NCI-H774 (cell line): ENCODE measurements at regions not wholly inside any gene's neighbourhood (a gene's known extent, or its start where the extent isn't known, plus 50 kb on each side); places are given as distances from the start of the nearest gene placed in this dataset.
"Not testable (repeated sequence)": the region's sequence is repeated elsewhere in the genome, so short reads cannot be mapped to it uniquely, and the experiment has no call there.

ENCODE experiments used
- DNase-seq: peaks from one replicate; lab custom pipeline; 2025; lab: John Stamatoyannopoulos, UW

DNA sequence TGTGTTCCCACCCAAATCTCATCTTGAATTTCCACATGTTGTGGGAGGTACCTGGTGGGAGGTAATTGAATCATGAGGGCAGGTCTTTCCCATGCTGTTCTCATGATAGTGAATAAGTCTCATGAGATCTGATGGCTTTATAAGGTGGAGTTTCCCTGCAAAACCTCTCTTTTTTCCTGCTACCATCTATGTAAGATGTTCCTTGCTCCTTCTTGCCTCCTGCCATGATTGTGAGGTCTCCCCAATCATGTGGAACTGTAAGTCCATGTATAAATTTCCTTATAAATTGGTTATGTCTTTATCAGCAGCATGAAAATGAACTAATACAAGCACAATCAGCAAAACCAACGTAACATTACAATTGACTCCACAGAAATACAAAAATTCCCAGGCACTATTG lies 814.8 kb upstream of the CITED2 start:
- not testable (repeated sequence) for DNase-seq

DNA sequence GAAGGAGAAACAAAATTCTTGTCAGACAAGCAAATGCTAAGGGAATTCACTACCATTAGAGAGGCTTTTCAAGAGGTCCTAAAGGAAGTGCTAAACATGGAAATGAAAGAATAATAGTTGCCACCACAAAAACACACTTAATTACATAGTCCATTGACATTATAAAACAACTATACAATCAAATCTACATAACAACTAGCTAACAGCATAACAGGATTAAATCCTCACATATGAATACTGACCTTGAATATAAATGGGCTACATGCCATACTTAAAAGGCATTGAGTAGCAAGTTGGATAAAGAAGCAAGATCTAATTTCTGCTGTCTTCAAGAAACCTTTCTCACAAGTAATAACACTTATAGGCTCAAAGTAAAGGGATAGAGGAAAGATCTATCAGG lies 811.5 kb upstream of the CITED2 start:
- DNase-seq, result no peak

DNA sequence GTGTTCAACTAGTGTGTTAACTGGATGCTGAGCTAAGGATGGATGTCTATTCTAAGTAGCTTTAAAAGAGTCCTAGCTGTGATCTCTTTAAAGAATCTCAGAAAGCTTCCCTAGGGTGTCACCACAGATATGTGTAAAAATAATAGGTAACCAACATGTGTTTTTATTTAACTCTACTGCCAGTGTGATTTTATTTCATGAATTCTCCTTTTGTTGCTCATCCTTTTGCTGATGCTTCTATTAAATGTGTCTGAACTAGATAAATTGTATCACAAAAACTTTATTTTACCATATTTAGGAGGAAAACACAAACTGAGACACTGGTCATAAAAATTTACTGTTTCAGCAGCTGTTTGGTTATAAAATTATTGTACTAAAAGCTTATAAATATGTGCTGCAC lies 809.4 kb upstream of the CITED2 start:
- DNase-seq, result no peak

DNA sequence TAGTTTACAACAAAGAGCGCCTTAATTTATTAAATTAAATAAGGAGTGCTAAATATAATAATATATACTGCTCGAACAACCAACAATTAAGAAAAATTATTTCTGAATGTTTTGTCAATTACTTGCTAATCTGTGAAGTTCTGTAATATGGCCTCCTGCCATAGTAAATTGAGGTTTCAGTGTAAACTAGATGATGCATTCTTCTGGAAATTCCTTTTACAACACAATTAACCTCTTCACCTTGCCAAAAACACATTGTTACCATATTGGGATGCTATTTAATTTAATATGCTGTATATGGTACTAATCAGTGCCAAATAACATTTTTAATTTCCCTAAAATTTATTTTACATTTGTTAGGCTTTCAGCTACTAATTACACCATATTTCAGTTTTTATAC lies 808.4 kb upstream of the CITED2 start:
- no peak for DNase-seq

DNA sequence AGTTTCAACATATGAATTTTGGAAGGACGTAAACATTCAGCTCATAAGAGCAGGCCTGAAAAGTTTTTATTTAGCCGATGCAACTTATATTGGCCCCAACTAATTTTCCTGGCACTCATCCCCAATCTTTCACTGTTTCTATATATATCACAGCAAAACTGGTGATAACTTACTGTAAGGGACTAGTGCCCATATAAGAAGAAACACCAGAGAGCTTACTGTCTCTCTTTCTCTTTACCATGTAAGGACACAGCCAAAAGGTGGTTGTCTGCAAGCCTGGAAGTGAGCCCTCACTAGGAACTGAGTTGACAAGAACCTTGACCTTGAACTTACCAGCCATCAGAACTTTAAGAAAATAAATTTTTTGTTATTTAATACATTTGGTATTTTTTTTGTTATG lies 807.4 kb upstream of the CITED2 start:
- no peak for DNase-seq

DNA sequence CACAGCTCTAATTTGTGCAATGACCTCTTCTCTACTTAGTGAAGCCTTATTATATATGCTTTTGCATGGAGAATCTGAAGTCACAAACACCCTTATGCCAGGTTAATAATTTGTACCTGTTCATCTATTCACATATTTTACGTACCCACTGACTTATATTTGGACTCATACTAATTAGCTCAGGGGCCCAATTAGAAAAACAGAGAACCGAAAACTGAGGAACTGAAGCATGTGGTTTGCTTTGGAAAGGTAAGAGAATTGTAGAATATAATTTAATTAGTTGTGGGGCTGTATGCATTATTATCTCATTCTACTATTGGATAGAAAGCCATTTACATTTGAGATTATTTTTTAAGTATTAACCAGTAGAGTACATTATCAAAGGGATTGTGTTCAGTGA lies 805.9 kb upstream of the CITED2 start:
- DNase-seq, result no peak

DNA sequence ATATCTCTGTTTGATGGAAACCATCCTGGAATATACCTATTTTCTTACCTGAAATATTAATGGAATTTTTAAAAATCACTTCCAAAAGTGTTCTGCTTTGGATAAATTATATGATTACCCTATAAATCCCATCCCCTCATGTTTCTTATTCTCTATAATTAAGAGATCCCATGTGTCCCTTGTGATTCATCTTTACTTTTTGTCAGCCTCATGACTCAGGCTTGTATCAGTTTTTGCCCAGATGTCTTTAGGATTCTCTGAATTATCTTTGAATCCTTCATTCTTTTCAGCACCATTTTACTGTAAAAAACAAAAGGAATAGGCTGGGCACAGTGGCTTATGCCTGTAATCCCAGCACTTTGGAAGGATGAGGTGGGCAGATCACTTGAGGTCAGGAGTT lies 804.5 kb upstream of the CITED2 start:
- no peak for DNase-seq

DNA sequence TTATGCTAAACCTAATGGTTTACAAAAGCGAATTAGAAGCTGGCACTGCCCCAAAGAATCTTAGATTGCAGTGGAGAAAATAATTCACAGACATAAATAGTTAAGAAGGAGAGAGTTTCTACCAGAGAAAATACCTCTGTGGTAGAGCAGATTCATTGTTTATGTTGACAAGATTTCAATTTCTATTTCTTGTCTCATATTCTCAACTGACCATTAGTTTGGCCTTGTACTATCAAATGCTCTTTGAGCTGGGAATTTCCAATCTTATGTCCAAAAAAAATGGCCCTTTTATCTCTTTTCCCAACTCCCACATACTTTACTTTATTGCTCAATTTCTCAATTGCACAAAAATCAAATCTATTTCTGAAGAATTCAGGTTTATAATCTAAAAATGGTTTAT lies 804.1 kb upstream of the CITED2 start:
- no peak for DNase-seq

DNA sequence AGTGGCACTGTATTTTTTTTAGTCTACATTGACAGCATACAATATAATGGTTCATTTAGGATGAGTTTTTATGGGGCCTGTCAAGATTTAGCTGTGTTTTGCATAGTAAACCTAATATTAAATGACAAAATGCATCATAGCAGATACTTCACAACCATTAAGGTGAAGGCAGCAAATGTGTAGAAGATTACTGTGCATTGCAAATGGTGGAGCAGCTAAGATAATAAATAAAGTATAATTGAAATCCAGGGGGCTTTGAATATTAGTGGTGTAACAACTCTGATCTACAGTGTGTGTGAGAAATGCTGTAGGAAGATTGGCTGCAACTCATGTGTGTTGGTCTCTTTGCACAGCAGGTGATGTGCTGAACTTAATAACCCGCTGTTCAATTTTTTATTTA lies 801.9 kb upstream of the CITED2 start:
- DNase-seq, result no peak

DNA sequence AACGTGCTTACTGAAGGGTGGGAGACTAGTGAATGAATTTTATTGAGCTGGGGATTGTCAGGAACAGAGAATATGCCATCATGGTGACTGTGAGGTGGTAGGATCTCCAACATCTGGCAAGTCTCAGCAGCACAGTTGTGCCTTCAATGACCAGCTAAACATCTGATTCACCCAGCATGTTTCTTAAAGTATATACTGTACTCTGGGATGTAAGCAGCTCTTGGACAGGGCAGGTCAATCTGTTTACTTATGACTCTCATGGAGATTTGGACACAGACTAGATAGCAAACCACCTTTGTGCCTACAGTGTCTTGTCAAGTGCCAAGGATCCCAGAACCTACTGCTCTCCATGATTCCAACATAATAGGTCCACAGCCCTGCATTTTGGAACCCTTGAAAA lies 801.0 kb upstream of the CITED2 start:
- no peak for DNase-seq

DNA sequence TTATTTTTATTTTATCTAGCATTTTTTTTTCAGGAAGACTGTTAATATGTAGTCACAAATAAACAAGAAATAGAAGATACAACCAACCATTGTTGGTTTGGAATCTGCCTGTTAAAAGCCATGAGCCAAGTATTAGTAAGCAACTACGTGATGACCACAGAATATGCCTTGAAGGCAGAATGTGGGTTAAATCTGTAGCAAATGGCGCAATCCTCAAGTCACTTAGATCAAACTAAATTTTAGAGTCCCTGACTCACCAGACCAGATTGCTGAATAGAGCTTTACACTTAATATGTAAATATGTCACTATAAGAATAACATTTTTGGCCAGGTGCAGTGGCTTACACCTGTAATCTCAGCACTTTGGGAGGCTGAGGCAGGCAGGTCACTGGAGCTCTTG lies 800.1 kb upstream of the CITED2 start:
- no peak for DNase-seq

DNA sequence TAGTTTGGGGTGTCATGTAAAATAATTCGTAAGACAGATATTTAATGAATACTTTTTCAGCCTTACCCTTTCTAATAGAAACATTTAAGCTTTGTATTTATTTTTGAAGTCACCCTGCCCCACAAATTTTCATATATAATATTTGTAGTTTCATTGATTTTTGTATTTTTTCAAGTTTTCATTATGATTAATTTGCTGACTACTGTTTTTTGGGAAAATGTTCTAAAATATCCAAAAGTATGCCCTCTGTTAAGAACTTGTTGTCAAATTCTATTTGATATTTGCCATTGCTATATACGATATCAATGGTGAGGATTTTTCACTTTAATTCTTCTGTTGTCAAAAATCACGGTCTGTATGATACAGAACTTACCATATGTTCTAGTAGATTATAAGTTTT lies 793.9 kb upstream of the CITED2 start:
- no peak for DNase-seq

DNA sequence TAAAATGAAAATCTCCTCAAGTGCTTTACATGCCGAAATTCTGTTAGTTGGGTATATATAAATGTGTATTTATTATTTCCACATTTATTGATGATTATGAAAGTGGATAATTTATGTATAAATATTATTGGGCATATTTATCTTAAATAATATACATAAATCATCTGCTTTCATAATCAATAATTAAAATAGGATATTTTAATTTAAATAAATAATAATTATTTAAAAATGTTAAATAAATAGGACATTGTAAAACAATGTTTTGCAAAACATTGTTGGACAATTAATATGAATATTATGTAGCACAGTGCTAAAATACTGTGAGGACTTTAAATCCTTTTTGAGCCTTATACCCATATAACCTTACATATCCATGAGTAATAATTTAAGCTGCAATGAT lies 786.5 kb upstream of the CITED2 start:
- no peak for DNase-seq

DNA sequence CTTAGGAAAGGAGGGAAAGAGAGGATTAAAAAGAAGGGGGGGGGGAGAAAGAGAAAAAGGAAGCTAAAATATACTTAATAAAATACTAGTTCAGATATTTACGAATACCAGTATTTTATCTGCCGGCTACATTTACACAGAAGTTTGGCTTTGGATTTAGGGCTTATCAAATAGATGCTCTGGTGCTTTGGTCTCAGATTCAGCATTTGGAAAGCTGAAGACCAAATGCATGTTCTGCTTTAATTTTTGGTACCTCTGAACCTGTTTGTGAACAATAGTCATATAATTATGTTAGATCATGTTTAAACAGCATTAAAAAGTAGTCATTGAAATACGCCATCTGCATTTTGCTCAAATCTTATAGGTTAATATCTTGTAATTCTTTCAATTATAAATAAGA lies 786.0 kb upstream of the CITED2 start:
- no peak for DNase-seq

DNA sequence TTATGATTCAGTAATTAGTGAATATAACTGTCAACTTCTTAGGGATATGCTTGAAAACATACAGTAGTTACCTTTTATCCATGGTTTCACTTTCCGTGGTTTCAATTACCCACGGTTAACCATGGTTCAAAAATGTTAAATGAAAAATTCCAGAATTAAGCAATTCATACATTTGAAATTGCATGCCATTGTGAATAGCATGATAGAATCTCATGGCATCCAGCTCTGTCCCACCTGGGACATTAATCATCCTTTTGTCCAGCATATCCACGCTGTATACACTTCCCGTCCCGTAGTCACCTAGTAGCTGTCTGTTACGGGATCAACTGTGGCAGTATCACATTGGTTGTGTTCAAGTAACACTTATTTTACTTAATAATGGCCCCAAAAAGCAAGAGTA lies 781.7 kb upstream of the CITED2 start:
- no peak for DNase-seq

DNA sequence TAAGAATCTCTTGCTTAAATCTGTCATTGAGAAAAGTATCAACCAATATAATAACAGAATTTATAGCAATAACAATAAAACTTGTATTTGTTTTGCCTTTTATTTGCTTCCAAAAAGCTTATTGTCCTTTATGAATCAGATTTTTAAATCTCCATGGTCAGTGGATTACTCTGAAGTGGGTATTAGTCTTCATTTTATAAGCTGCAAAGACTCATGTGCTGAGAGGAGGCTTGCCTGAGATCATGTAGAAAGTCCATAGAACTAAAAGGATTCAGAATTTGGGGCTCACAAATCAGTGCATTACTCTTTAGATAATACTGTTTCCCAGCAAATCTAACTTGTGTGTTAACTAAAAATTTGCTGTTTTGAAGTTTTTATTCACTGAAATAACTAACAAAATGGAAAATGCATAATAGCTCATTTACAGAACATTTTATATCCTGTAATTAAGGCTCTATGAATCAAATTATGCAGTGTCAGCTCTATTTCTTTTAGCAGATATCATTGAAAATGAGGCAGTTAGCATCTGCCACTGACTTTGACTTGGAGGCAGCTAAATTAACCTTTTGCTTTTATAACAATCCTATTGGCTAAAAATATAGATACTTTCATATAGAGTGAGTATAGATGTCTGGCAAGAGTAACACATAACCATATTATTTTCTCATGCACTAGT lies 781.1 kb upstream of the CITED2 start:
- DNase-seq, result no peak

DNA sequence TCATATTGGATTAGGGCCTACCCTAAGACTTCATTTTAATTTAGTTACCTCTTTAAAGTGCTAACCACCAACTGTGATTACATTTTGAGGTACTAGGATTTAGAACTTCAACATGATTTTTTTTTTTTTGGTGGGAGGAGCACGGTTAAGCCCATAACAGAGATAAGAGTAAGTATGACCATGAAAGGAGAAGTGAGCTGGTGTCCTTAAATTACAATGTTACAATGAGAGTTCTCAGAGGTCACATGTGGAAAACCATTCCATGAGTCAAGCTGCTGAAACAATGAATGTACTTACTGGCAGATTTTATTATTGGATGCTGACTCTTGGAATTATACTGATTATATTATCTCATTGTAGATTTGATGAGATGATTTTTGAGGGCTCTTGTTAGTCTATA lies 779.3 kb upstream of the CITED2 start:
- DNase-seq, result no peak

DNA sequence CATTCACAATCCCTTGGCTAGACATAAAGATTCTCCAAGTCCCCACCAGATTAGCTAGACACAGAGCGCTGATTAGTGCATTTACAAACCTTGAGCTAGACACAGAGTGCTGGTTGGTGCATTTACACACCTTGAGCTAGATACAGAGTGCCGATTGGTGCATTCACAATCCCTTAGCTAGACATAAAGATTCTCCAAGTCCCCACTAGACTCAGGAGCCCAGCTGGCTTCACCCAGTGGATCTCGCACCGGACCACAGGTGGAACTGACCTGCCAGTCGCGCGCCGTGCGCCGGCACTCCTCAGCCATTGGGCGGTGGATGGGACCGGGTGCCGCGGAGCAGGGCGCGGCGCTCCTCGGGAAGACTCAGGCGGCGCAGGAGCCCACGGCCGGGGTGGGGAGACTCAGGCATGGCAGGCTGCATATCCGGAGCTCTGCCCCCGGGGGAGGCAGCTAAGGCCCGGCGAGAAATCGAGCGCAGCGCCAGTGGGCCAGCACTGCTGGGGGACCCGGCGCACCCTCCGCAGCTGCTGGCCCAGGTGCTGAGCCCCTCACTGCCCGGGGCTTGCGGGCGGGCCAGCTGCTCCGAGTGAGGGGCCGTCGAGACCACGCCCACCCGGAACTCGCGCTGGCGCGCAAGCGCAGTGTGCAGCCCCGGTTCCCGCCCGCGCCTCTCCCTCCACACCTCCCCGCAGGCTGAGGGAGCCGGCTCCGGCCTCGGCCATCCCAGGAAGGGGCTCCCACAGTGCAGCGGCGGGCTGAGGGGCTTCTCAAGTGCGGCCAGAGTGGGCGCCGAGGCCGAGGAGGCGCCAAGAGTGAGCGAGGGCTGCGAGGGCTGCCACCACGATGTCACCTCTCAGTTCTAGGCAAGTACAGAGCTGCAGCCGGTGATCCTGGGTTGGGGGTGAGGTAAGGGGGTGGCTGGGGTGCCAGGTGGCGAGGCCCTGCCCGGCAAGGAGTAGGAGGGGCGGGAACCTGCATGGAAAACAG lies 773.7 kb upstream of the CITED2 start:
- not testable (repeated sequence) for DNase-seq

DNA sequence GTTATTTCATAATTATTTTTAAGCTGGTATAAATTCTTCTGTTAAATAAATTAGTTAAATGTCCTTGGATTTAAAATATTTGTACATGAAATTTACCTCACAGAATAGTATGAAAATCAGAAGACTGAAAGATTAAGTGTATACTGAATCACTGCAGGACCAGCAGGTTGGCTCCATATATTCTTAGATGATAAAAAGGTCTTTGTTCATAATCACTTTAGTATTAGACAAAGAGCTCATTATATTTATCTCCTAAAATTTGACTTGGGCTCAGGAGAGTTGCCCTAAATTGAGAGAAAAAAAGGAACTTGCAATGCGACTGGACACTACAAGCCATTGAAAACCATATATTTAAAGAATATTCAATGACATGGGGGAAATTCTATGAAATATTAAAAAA lies 766.4 kb upstream of the CITED2 start:
- DNase-seq, result no peak

DNA sequence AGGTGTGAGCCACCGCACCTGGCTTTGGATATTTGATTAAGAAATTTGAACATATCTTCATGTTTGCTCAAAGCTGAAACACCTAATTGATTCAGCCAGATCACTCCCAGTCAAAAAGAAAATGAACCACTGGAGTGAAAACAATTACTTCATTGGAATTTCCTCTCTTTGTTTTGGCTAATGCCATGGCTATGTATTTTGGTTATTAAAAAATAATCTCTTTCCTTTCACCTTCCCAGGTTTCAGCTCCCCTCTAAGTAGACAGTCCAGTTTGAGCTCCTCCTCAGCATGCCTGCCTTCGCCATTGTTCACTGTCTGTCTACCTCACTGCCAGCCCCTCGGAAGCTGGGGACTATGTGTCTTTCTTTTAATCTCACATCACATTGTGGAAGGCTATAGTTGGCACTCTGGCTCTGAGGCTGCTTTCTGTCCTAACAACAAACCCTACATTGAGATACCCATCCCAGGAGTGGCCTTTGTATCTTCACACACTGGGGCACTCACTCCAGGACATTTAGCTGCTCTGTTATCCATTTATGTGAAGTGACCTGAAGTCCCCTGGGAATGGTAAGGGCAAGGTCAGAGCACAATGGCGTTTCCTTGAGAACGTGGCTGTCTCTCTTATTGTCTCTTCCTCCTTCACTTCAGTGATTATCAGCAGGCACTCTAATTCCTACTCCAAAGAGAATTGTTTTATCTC lies 764.0 kb upstream of the CITED2 start:
- no peak for DNase-seq

DNA sequence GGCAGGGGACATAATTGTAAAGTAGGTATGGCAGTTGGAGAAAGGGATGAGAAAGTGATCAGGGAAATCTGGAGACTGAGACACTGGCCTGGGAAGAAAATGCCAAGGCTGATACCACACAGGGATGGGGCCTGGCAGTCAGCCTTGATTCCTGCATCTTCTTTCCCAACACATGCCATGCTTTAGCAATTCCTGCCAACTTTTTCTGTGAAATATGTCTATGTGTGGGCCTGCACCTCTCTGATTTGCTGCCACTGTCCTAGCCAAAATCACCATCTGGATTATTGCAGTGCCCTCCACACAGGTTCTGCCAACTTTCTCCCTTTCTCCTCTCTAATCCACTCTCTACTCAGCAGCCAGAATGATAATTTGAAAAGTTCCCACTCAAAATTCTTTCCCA lies 759.8 kb upstream of the CITED2 start:
- no peak for DNase-seq

DNA sequence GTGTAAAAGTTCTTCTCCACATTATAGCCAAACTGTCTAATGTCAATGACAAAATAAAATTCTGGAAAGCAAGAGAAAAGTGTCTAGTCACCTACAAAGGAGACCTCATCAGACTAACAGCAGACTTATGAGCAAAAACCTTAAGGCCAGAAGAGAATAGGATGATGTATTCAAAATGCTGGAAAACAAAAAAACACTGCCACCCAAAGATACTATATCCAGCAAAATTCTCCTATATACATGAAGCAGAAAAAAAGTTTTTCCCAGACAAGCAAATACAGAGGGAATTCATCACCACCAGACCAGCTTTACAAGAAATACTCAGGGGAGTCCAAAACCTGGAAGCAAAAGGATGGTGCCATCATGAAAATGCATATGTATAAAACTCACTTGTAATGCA lies 755.6 kb upstream of the CITED2 start:
- no peak for DNase-seq

DNA sequence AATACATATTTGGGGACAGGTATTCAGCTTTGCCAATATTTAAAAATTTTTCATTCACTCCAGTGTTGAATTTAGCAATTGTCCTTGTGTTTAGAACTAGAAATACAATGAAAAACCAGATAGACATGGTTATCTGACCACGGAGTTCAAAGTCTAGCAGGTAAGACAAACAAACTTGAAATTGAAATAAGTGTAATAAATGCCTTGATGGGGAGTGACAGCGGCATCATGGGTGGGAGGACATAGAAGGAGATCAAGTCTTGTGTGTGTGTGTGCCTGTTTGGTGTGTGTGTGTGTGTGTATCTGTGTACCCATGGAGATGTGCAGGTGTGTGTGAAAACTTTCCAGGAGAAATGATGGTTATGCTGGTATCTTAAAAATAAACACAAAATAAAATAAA lies 750.0 kb upstream of the CITED2 start:
- DNase-seq, result no peak
